Smooth muscle cell (in vitro differentiated cells): ENCODE measurements at regions not wholly inside any gene's neighbourhood (a gene's known extent, or its start where the extent isn't known, plus 50 kb on each side); places are given as distances from the start of the nearest gene placed in this dataset.

ENCODE experiments used
- DNase-seq: peaks from one replicate; lab custom pipeline; 2025; ENCODE audit not compliant: unreplicated experiment; lab: John Stamatoyannopoulos, UW
- H2AFZ ChIP-seq: fragments of 200-600 bp; sonication (generic); 2 replicates; pipeline ENCODE4 v1.6.0; 2016; ENCODE audit warnings: antibody characterized with exemption, low read depth, mild to moderate bottlenecking
- H3F3A ChIP-seq: fragments of 200-600 bp; sonication (generic); 2 replicates; pipeline ENCODE4 v1.6.0; 2017; ENCODE audit warnings: antibody characterized with exemption, low read depth
- H3K27ac ChIP-seq: fragments of 200-600 bp; sonication (generic); 2 replicates; pipeline ENCODE4 v1.5.1; 2016; ENCODE audit warnings: low read depth, mild to moderate bottlenecking
- H3K27me3 ChIP-seq: fragments of 200-600 bp; sonication (generic); 2 replicates; pipeline ENCODE4 v1.6.1; 2016; ENCODE audit warnings: low read depth, mild to moderate bottlenecking
- H3K36me3 ChIP-seq: fragments of 200-600 bp; sonication (generic); 2 replicates; pipeline ENCODE4 v1.5.1; 2016; ENCODE audit warnings: low read depth
- H3K4me1 ChIP-seq: fragments of 200-600 bp; sonication (generic); 2 replicates; pipeline ENCODE4 v1.5.1; 2016; ENCODE audit warnings: low read depth
- H3K4me2 ChIP-seq: fragments of 200-600 bp; sonication (generic); 2 replicates; pipeline ENCODE4 v1.6.0; 2016; ENCODE audit warnings: mild to moderate bottlenecking
- H3K4me3 ChIP-seq: fragments of 200-600 bp; sonication (generic); 2 replicates; pipeline ENCODE4 v1.5.1; 2016; ENCODE audit warnings: mild to moderate bottlenecking
- H3K79me2 ChIP-seq: fragments of 200-600 bp; sonication (generic); 2 replicates; pipeline ENCODE4 v1.6.0; 2016; ENCODE audit warnings: low read depth, mild to moderate bottlenecking
- H3K9ac ChIP-seq: fragments of 200-600 bp; sonication (generic); 2 replicates; pipeline ENCODE4 v1.6.0; 2016; ENCODE audit warnings: low read depth
- H3K9me3 ChIP-seq: fragments of 200-600 bp; sonication (generic); replicated peaks from 2 replicates; pipeline ENCODE4 v1.5.1; 2016; ENCODE audit warnings: low read depth
- H4K20me1 ChIP-seq: fragments of 200-600 bp; sonication (generic); 2 replicates; pipeline ENCODE4 v1.6.0; 2016; ENCODE audit warnings: low read depth
- WGBS: methylation state at CpG from one replicate; pipeline ENCODE4 v1.1.7; 2016; ENCODE audit warnings: low lambda C conversion rate; 5-methylcytosine and 5-hydroxymethylcytosine counted together
- TF ChIP-seq, protein P1 (sequence below): fragments of 200-600 bp; sonication (generic); IDR thresholded peaks from 2 replicates; pipeline ENCODE4 v1.5.1; 2017; ENCODE audit warnings: borderline replicate concordance, mild to moderate bottlenecking, antibody characterized with exemption; ENCODE audit not compliant: insufficient read depth, poor library complexity, severe bottlenecking

DNA sequence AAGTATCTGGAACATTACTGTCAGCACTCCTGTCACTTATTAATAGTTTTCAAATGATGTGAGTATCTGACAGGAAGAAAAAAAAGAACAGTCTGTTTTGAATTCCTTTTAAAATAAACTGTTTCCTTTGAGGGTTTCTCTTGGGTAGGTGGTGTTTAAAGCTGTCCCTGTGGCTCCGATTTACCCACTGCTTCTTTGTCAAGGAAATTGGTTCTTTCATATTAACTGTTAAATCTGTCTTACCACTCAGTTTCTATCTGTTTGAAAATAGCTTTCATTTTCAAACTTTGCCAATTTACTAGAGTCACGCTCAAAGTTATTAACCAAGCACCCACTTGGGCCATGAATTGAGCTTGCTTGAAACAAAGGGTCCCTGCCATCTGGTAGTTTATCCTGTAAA is 614.6 kb upstream of the NXPH2 start:
- Histone ChIP-seq H3K9me3 (no peaks in the 10 kb centered on the region), H4K20me1 (no peaks in the 10 kb centered on the region), H3K4me1 (no peaks in the 10 kb centered on the region), H3K27me3 (no peaks in the 10 kb centered on the region), H3K4me3 (no peak overlapping the region), H3K27ac (no peak overlapping the region), H3K36me3 (no peaks in the 10 kb centered on the region), H3K4me2 (no peak overlapping the region), H3K9ac (no peak overlapping the region), H3F3A (no peaks in the 10 kb centered on the region), H3K79me2 (no peaks in the 10 kb centered on the region), H2AFZ (peak overlapping the region; percentile 42)
- DNase-seq = no peak
- TF ChIP-seq, protein P1, sequence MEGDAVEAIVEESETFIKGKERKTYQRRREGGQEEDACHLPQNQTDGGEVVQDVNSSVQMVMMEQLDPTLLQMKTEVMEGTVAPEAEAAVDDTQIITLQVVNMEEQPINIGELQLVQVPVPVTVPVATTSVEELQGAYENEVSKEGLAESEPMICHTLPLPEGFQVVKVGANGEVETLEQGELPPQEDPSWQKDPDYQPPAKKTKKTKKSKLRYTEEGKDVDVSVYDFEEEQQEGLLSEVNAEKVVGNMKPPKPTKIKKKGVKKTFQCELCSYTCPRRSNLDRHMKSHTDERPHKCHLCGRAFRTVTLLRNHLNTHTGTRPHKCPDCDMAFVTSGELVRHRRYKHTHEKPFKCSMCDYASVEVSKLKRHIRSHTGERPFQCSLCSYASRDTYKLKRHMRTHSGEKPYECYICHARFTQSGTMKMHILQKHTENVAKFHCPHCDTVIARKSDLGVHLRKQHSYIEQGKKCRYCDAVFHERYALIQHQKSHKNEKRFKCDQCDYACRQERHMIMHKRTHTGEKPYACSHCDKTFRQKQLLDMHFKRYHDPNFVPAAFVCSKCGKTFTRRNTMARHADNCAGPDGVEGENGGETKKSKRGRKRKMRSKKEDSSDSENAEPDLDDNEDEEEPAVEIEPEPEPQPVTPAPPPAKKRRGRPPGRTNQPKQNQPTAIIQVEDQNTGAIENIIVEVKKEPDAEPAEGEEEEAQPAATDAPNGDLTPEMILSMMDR = no peak
- 96% methylated on average over 2 of the region's 2 CpGs for WGBS

DNA sequence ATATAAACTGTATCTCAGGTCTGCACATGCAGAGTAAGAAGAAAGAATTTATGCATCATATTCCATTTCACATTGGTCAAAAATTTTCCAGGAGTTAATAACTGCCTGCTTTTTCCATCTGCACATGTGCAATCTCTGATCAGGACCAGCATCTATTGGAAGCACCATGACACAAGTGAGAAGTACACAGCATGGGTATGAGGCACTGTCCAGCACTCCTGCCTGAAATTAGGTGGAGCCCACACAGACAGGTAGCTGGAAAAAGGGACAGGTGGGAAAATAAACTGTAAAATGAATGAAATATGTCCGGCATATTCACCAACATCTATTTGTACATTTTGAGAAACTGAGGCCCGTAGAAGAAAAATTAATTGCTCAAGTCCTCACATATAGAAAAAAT is 609.2 kb upstream of the NXPH2 start:
- Histone ChIP-seq H3K36me3 (no peaks in the 10 kb centered on the region), H3K27me3 (no peaks in the 10 kb centered on the region), H3K9ac (no peak overlapping the region), H2AFZ (no peak overlapping the region), H3K4me2 (no peak overlapping the region), H4K20me1 (no peaks in the 10 kb centered on the region), H3K4me3 (no peak overlapping the region), H3K79me2 (no peaks in the 10 kb centered on the region), H3K4me1 (no peaks in the 10 kb centered on the region), H3K9me3 (no peaks in the 10 kb centered on the region), H3F3A (no peaks in the 10 kb centered on the region), H3K27ac (no peak overlapping the region)
- 97% methylated on average over 2 of the region's 2 CpGs for WGBS
- TF ChIP-seq, protein P1 = no peak
- no peak for DNase-seq

DNA sequence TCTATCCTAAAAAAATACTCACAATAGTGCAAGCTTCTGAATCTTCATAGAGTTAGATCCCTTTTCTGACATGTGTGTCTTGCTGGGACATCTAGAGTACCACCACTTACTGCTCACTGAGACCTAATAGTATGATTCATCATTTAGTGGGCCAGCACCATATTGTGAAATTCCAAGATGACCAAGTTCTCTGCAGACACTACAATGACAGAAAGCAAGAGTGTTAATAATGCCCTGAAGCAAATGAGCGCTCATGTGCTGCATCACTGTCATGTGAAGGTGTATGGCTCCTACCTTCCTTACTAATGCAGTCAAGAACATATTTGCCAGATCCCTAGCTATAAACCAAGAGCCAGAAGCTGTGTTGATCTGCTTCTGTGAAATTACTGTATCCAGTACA is 606.2 kb upstream of the NXPH2 start:
- Histone ChIP-seq H4K20me1 (no peaks in the 10 kb centered on the region), H3K27ac (no peak overlapping the region), H3K9ac (no peak overlapping the region), H2AFZ (no peak overlapping the region), H3K4me2 (no peak overlapping the region), H3F3A (no peaks in the 10 kb centered on the region), H3K4me3 (no peak overlapping the region), H3K79me2 (no peaks in the 10 kb centered on the region), H3K9me3 (no peaks in the 10 kb centered on the region), H3K36me3 (no peaks in the 10 kb centered on the region), H3K27me3 (no peaks in the 10 kb centered on the region), H3K4me1 (no peaks in the 10 kb centered on the region)
- 93% methylated on average over 1 of the region's 1 CpG for WGBS
- no peak for DNase-seq
- TF ChIP-seq, protein P1 = no peak

DNA sequence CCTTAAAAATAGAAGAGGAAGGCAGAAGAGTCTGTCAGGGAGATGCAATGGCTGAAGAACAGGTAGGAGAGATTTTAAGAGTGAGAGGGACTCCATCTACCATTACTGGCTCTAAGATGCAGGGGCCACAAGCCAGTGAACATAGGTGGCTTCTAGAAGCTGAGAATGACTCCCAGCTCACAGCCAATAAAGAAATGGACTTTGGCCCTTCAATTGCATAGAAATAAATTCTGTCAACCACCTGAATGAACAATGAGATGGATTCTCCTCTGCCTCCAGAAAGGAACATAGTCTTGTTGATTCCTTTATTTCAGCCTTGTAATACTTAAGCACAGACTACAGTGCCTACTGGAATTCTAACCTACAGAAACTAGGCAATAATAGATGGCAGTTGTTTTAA is 603.3 kb upstream of the NXPH2 start:
- Histone ChIP-seq H3K9ac (no peak overlapping the region), H3K27ac (no peak overlapping the region), H3K79me2 (no peaks in the 10 kb centered on the region), H2AFZ (no peak overlapping the region), H3F3A (no peaks in the 10 kb centered on the region), H3K9me3 (no peaks in the 10 kb centered on the region), H3K27me3 (no peaks in the 10 kb centered on the region), H4K20me1 (no peaks in the 10 kb centered on the region), H3K4me3 (no peak overlapping the region), H3K4me1 (no peaks in the 10 kb centered on the region), H3K36me3 (no peaks in the 10 kb centered on the region), H3K4me2 (no peak overlapping the region)
- DNase-seq = no peak
- TF ChIP-seq, protein P1 = no peak
